Naive thymus-derived CD4-positive, alpha-beta T cell (primary cell): ENCODE measurements at regions not wholly inside any gene's neighbourhood (a gene's known extent, or its start where the extent isn't known, plus 50 kb on each side); places are given as distances from the start of the nearest gene placed in this dataset.
"Not testable (repeated sequence)": the region's sequence is repeated elsewhere in the genome, so short reads cannot be mapped to it uniquely, and the experiment has no call there.

Source experiments
- ATAC-seq: fragments of 150-1000 bp; cut with Tn5 transposase; 2 replicates; pipeline ENCODE4 v1.10.0; 2021; ENCODE audit warnings: mild to moderate bottlenecking, moderate library complexity
- CTCF ChIA-PET: fragments of 350-600 bp; sonication (Branson Sonifier 250); formaldehyde crosslinking; loops from one replicate; lab custom pipeline; 2021; ENCODE audit warnings: antibody characterized with exemption; lab: Charles Lee
- POLR2A ChIA-PET: fragments of 350-600 bp; sonication (Branson Sonifier 250); formaldehyde crosslinking; loops from one replicate; lab custom pipeline; 2021; ENCODE audit warnings: antibody characterized with exemption, inconsistent platforms; lab: Charles Lee
- DNase-seq, 9 donors: peaks; one replicate each; pipeline versions ENCODE4 v3.0.0 to v3.0.0-alpha.2; 2020 to 2022; ENCODE audit warnings: mixed read lengths in 1 of 9
- H3K27ac ChIP-seq: one replicate; pipeline ENCODE4 v1.7.0; 2013; ENCODE audit warnings: mild to moderate bottlenecking, low read depth, low read length, moderate library complexity
- H3K27me3 ChIP-seq, 2 donors: one replicate each; pipeline ENCODE4 v1.7.0; 2013; ENCODE audit warnings: low read length in 2 of 2, mild to moderate bottlenecking in 2 of 2, moderate library complexity in 2 of 2; ENCODE audit not compliant: control insufficient read depth in 2 of 2, insufficient read depth in 2 of 2
- H3K36me3 ChIP-seq, 3 experiments: 1 replicate in 2 of 3; 2 replicates in 1 of 3; pipeline ENCODE4 v1.7.0; 2013; ENCODE audit warnings: low read length in 3 of 3, mild to moderate bottlenecking in 3 of 3, moderate library complexity in 1 of 3; ENCODE audit not compliant: insufficient read depth in 3 of 3, control insufficient read depth in 2 of 3
- H3K4me1 ChIP-seq, 2 donors: one replicate each; pipeline ENCODE4 v1.7.0; 2013; ENCODE audit warnings: low read length in 2 of 2, mild to moderate bottlenecking in 2 of 2, moderate library complexity in 1 of 2; ENCODE audit not compliant: control insufficient read depth in 2 of 2, insufficient read depth in 2 of 2
- H3K4me3 ChIP-seq: 2 replicates; pipeline ENCODE4 v1.7.0; 2013; ENCODE audit warnings: mild to moderate bottlenecking, low read length
- H3K9me3 ChIP-seq, 3 experiments: 1 replicate in 2 of 3; 2 replicates in 1 of 3; pipeline ENCODE4 v1.7.0; 2013; ENCODE audit warnings: low read length in 3 of 3; ENCODE audit not compliant: control insufficient read depth in 2 of 3
- H3K27ac Mint-ChIP-seq, 9 donors: one replicate each; pipeline ENCODE4 v1.8.0; 2020 to 2022; ENCODE audit warnings: mixed read lengths in 9 of 9, mild to moderate bottlenecking in 8 of 9, moderate library complexity in 5 of 9, inconsistent platforms in 2 of 9
- H3K27me3 Mint-ChIP-seq, 5 donors: one replicate each; pipeline ENCODE4 v1.8.0; 2021 to 2022; ENCODE audit warnings: mixed read lengths in 5 of 5, mild to moderate bottlenecking in 1 of 5
- H3K36me3 Mint-ChIP-seq, 5 donors: one replicate each; pipeline ENCODE4 v1.8.0; 2020 to 2022; ENCODE audit warnings: mixed read lengths in 5 of 5, mild to moderate bottlenecking in 3 of 5, inconsistent platforms in 1 of 5
- H3K4me1 Mint-ChIP-seq, 7 donors: one replicate each; pipeline ENCODE4 v1.8.0; 2020 to 2022; ENCODE audit warnings: mixed read lengths in 7 of 7, mild to moderate bottlenecking in 3 of 7, inconsistent platforms in 1 of 7
- H3K4me3 Mint-ChIP-seq, 10 donors: one replicate each; pipeline ENCODE4 v1.8.0; 2020 to 2022; ENCODE audit warnings: mild to moderate bottlenecking in 10 of 10, mixed read lengths in 10 of 10, moderate library complexity in 6 of 10, inconsistent platforms in 2 of 10
- H3K9me3 Mint-ChIP-seq, 11 donors: one replicate each; pipeline ENCODE4 v1.8.0; 2020 to 2022; ENCODE audit warnings: mixed read lengths in 11 of 11, mild to moderate bottlenecking in 4 of 11, inconsistent platforms in 1 of 11, moderate library complexity in 1 of 11
- intact Hi-C, 2 donors: fragments of 100-400 bp; cut with micrococcal nuclease; formaldehyde crosslinking; loops; one replicate each; pipeline ENCODE4 v1.15.1; 2023

- no peak overlapping the region for H3K27ac ChIP-seq
- no peak overlapping the region for H3K4me3 ChIP-seq
- no peaks in the 10 kb centered on the region for H3K36me3 Mint-ChIP-seq
- ChIA-PET POLR2A (no interaction called here), CTCF (interaction anchor here (0.6 kb wide), 1 partner anchor 31 kb away, joined by 4 read pairs; no protein-coding TSS in a partner anchor)
- H3K4me1 Mint-ChIP-seq, result peaks cover 0 to 6% (median 0%) of the 10 kb centered on the region in 7 donors
- no peak overlapping the region for H3K4me3 Mint-ChIP-seq
- intact Hi-C loops, result no loop called here
- DNase-seq (no peak), ATAC-seq (no peak)
- peaks cover 0 to 1% (median 0%) of the 10 kb centered on the region in 11 donors for H3K9me3 Mint-ChIP-seq
- H3K9me3 ChIP-seq, result no peaks in the 10 kb centered on the region
- no peaks in the 10 kb centered on the region for H3K36me3 ChIP-seq
- H3K27me3 Mint-ChIP-seq, result peaks cover 0 to 6% (median 0%) of the 10 kb centered on the region in 5 donors
- no peaks in the 10 kb centered on the region for H3K4me1 ChIP-seq
- H3K27me3 ChIP-seq, result no peaks in the 10 kb centered on the region
- no peak overlapping the region for H3K27ac Mint-ChIP-seq
These were observed 110.0 kb downstream of the PDGFA start for GRCh38 chr7:409339-410281.

GRCh38 chr7:410395-410910 is 109.2 kb downstream of the PDGFA start:
- Histone ChIP-seq H3K4me3 (no peak overlapping the region), H3K27ac (no peak overlapping the region), H3K4me1 (no peaks in the 10 kb centered on the region), H3K27me3 (no peaks in the 10 kb centered on the region), H3K9me3 (no peaks in the 10 kb centered on the region), H3K36me3 (no peaks in the 10 kb centered on the region)
- H3K4me3 Mint-ChIP-seq, result no peak overlapping the region
- peaks cover 0 to 6% (median 0%) of the 10 kb centered on the region in 7 donors for H3K4me1 Mint-ChIP-seq
- ATAC-seq (no peak), DNase-seq (no peak)
- peaks cover 0 to 1% (median 0%) of the 10 kb centered on the region in 11 donors for H3K9me3 Mint-ChIP-seq
- CTCF ChIA-PET, result interaction anchor here (0.6 kb wide), 1 partner anchor 30 kb away, joined by 4 read pairs; no protein-coding TSS in a partner anchor
- POLR2A ChIA-PET, result no interaction called here
- intact Hi-C loops, result no loop called here
- H3K27me3 Mint-ChIP-seq, result peaks cover 0 to 6% (median 0%) of the 10 kb centered on the region in 5 donors
- H3K36me3 Mint-ChIP-seq, result no peaks in the 10 kb centered on the region
- no peak overlapping the region for H3K27ac Mint-ChIP-seq

- POLR2A ChIA-PET, CTCF ChIA-PET, H3K27ac ChIP-seq, H3K9me3 ChIP-seq, DNase-seq, H3K4me1 Mint-ChIP-seq, H3K27me3 ChIP-seq, H3K4me3 Mint-ChIP-seq, H3K4me1 ChIP-seq, H3K9me3 Mint-ChIP-seq, H3K4me3 ChIP-seq, H3K36me3 ChIP-seq, ATAC-seq, H3K27ac Mint-ChIP-seq, H3K27me3 Mint-ChIP-seq, H3K36me3 Mint-ChIP-seq, intact Hi-C loops: not testable (repeated sequence)
These were observed 108.5 kb downstream of the PDGFA start for GRCh38 chr7:411116-411515.

DNA sequence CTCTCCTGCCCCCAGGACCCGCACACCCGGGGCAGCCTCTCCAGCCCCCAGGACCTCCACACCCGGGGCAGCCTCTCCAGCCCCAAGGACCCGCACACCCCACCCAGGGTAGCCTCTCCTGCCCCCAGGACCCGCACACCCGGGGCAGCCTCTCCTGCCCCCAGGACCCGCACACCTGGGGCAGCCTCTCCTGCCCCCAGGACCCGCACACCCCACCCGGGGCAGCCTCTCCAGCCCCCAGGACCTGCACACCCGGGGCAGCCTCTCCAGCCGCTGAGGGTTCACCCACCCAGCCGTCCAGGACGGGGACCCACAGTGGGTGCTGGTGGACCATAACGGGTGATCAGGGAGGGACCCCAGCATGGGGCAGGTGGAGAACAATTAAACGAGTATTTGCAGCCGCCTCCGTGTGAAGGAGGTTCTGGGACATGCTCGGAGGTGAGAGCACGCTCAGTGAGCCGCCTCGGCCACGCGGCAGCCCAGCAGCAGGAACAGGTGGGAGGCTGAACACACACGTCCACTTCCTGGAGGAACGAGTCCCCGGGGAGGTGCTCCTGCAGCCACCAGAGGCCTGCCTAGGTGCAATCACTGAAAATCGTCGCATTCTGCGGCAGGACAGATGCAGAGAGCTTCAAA is 107.9 kb downstream of the PDGFA start:
- H3K9me3 Mint-ChIP-seq, result peaks cover 0 to 4% (median 0%) of the 10 kb centered on the region in 11 donors
- POLR2A ChIA-PET, result no interaction called here
- Histone ChIP-seq H3K36me3 (no peaks in the 10 kb centered on the region), H3K4me3 (no peak overlapping the region), H3K4me1 (no peaks in the 10 kb centered on the region), H3K27ac (no peak overlapping the region), H3K27me3 (no peaks in the 10 kb centered on the region), H3K9me3 (no peaks in the 10 kb centered on the region)
- H3K27ac Mint-ChIP-seq, result peak overlapping the region in 1 of 9 donors; percentile 36
- H3K27me3 Mint-ChIP-seq, result peaks cover 0 to 6% (median 0%) of the 10 kb centered on the region in 5 donors
- no peak overlapping the region for H3K4me3 Mint-ChIP-seq
- intact Hi-C loops, result no loop called here
- CTCF ChIA-PET, result no interaction called here
- ATAC-seq (no peak), DNase-seq (no peak)
- H3K36me3 Mint-ChIP-seq, result no peaks in the 10 kb centered on the region
- peaks cover 0 to 3% (median 0%) of the 10 kb centered on the region in 7 donors for H3K4me1 Mint-ChIP-seq

- ATAC-seq, result peak; percentile 21
- ChIA-PET CTCF (no interaction called here), POLR2A (no interaction called here)
- Mint-ChIP-seq H3K27ac (peak overlapping the region in 1 of 9 donors; percentile 36), H3K27me3 (peaks cover 0 to 6% (median 0%) of the 10 kb centered on the region in 5 donors), H3K4me1 (peaks cover 0 to 3% (median 0%) of the 10 kb centered on the region in 7 donors), H3K36me3 (no peaks in the 10 kb centered on the region), H3K9me3 (peaks cover 0 to 4% (median 0%) of the 10 kb centered on the region in 11 donors), H3K4me3 (peak overlapping the region in 1 of 10 donors; percentile 5)
- H3K36me3 ChIP-seq, result no peaks in the 10 kb centered on the region
- H3K27ac ChIP-seq, result no peak overlapping the region
- no peak for DNase-seq
- H3K4me3 ChIP-seq, result no peak overlapping the region
- no peaks in the 10 kb centered on the region for H3K4me1 ChIP-seq
- intact Hi-C loops, result no loop called here
- no peaks in the 10 kb centered on the region for H3K27me3 ChIP-seq
- H3K9me3 ChIP-seq, result peaks cover 0 to 4% (median 0%) of the 10 kb centered on the region in 3 experiments
These were observed 107.3 kb downstream of the PDGFA start for GRCh38 chr7:412313-412710.

DNA sequence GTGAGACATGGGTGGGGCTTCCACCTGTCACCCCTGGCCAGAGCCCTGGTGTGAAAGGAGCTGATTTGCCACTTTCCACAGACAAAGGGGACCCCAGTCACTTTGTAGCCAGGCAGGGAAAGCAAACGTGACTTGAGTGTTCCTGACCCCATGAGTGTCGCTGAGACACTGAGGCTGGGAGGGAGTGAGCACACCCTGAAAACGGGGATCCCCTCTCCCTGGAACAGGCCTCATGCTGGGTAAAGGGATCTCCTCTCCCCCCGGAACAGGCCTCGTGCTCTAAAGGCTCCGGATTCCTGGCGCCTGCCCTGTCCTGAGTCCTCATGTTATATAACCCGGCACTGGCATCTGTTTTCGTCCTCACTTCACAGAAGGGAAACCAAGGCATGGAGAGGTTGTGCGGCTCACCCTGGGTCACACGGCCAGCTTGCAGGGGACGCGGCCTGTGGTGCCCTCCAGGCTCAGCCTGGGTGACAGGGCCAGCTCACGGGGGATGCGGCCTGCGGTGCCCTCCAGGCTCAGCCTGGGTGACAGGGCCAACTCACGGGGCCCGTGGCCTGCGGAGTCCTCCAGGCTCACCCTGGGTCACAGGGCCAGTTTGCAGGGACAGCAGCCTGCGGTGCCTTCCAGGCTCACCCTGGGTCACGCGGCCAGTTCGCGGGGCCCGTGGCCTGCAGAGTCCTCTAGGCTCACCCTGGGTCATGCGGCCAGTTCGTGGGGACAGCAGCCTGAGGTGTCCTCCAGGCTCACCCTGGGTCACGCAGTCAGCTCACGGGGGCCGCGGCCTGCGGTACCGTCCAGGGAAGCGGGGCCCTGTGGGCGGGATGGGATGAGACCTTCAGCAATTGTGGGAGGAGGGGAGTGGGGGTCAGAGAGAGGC is 104.7 kb downstream of the PDGFA start:
- DNase-seq (no peak), ATAC-seq (peak; percentile 26)
- Histone ChIP-seq H3K4me3 (no peak overlapping the region), H3K27me3 (no peaks in the 10 kb centered on the region), H3K9me3 (peaks cover 0 to 15% (median 0%) of the 10 kb centered on the region in 3 experiments), H3K36me3 (no peaks in the 10 kb centered on the region), H3K4me1 (no peaks in the 10 kb centered on the region), H3K27ac (no peak overlapping the region)
- ChIA-PET CTCF (no interaction called here), POLR2A (no interaction called here)
- H3K4me3 Mint-ChIP-seq, result no peak overlapping the region
- intact Hi-C loops, result no loop called here
- H3K36me3 Mint-ChIP-seq, result peaks cover 0 to 5% (median 4%) of the 10 kb centered on the region in 5 donors
- H3K27me3 Mint-ChIP-seq, result no peaks in the 10 kb centered on the region
- H3K4me1 Mint-ChIP-seq, result peaks cover 0 to 3% (median 0%) of the 10 kb centered on the region in 7 donors
- peaks cover 2 to 12% (median 6%) of the 10 kb centered on the region in 11 donors for H3K9me3 Mint-ChIP-seq
- H3K27ac Mint-ChIP-seq, result no peak overlapping the region
